Tibial nerve (tissue), 4 donors: ENCODE measurements at regions not wholly inside any gene's neighbourhood (a gene's known extent, or its start where the extent isn't known, plus 50 kb on each side); places are given as distances from the start of the nearest gene placed in this dataset.

Experiments used
- DNase-seq, 2 donors: peaks; one replicate each; pipeline ENCODE4 v3.0.0-alpha.2; 2019; ENCODE audit warnings: low spot score in 2 of 2
- H3K27ac ChIP-seq, 4 donors: fragments of 200-600 bp; sonication (generic) in 3 of 4; one replicate each; pipeline ENCODE4 v1.5.1; 2017 to 2019; ENCODE audit warnings: mild to moderate bottlenecking in 1 of 4
- H3K27me3 ChIP-seq, 2 donors: fragments of 200-600 bp; sonication (generic) in 1 of 2; one replicate each; pipeline versions ENCODE4 v1.5.1 to v1.6.0; 2017 to 2019
- H3K36me3 ChIP-seq, 3 donors: fragments of 200-600 bp; sonication (generic); one replicate each; pipeline ENCODE4 v1.5.1; 2018 to 2019
- H3K4me1 ChIP-seq, 4 donors: fragments of 200-600 bp; sonication (generic) in 3 of 4; one replicate each; pipeline ENCODE4 v1.5.1; 2017 to 2019
- H3K4me3 ChIP-seq, 4 donors: fragments of 200-600 bp; sonication (generic) in 3 of 4; one replicate each; pipeline ENCODE4 v1.5.1; 2017 to 2019; ENCODE audit warnings: mild to moderate bottlenecking in 1 of 4, moderate library complexity in 1 of 4
- H3K9me3 ChIP-seq, 4 donors: fragments of 200-600 bp; sonication (generic) in 3 of 4; one replicate each; pipeline ENCODE4 v1.5.1; 2017 to 2019
- EP300 ChIP-seq, 2 donors: sonication (generic); formaldehyde crosslinking; IDR thresholded peaks; one replicate each; pipeline ENCODE4 v1.6.1; 2017; ENCODE audit warnings: antibody characterized with exemption in 2 of 2, mild to moderate bottlenecking in 1 of 2
- POLR2A ChIP-seq, 2 donors: fragments of 450-650 bp; IDR thresholded peaks; one replicate each; pipeline ENCODE4 v1.6.1; 2017; ENCODE audit warnings: antibody characterized with exemption in 2 of 2, mild to moderate bottlenecking in 2 of 2, moderate library complexity in 2 of 2
- WGBS, 2 donors: methylation state at CpG; one replicate each; pipeline ENCODE4 v1.1.5; 2018; 5-methylcytosine and 5-hydroxymethylcytosine counted together
- TF ChIP-seq, protein P1 (sequence below), 5 experiments: fragments of 200-600 bp in 3 of 5; fragments of 450-650 bp in 2 of 5; sonication (generic) in 3 of 5; IDR thresholded peaks; one replicate each; pipeline ENCODE4 v1.5.1; 2016 to 2019; ENCODE audit warnings: antibody characterized with exemption in 5 of 5, mild to moderate bottlenecking in 3 of 5, moderate library complexity in 2 of 5

DNA sequence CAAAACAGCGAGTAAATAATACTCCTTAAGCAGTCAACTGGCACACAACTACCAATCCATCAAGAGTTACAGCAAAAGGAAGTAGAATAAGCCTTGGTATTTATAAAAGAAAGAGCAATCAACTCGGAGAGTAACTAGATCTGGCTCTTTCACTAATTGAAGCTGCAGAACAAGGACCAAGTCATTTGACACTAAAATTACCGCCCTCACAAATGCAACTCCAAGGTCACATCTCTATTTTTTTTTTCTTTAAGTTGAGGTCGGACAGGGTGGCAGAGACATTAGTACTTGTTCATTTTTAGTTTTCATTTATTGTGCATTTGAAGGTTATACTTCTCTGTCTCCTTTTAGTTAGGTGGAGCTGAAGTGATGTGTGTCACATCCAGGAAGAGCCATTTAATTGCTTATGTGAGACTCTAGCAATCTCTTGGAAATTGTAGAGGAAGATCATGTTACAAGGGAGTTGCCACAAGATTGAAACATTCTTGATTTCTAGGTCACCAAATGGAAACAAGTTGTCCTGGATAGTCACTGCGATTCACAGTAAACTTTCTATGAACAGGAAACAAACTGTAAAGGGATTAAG lies 138.1 kb upstream of the ADAMTS5 start:
- no peaks in the 10 kb centered on the region for H3K36me3 ChIP-seq
- H3K4me1 ChIP-seq, result peaks cover 0 to 4% (median 0%) of the 10 kb centered on the region in 4 donors
- H3K9me3 ChIP-seq, result peaks cover 0 to 4% (median 1%) of the 10 kb centered on the region in 4 donors
- no peak overlapping the region for H3K27ac ChIP-seq
- H3K4me3 ChIP-seq, result no peak overlapping the region
- peak in 1 of 2 donors; percentile 41 for TF ChIP-seq EP300 (IDR thresholded peaks at IDR 0.05)
- TF ChIP-seq POLR2A (IDR thresholded peaks at IDR 0.05), result no peak
- no peaks in the 10 kb centered on the region for H3K27me3 ChIP-seq
- DNase-seq, result no peak
- 34 to 47% methylated on average over 5 of the region's 5 CpGs for WGBS, 2 donors

DNA sequence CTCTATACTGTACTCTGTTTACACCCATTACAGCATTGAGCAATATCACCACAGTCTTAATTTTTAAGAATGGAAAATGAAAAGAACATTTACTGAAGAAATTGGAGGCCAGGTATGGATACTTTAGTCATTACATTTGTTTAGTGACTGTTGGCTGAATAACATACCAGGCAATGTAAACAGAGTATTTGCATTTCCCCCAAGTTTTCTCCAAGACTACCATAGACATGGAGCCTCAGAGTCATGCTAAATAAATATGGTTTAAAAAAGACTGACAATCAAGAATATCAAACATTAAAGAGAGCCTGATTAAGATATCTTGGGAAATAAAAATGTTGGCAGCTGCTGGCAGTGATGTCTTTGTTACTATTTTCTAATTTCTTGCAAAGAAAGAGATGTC lies 136.9 kb upstream of the ADAMTS5 start:
- no peak for DNase-seq
- no peak overlapping the region for H3K4me3 ChIP-seq
- H3K9me3 ChIP-seq, result peaks cover 0 to 10% (median 1%) of the 10 kb centered on the region in 4 donors
- TF ChIP-seq POLR2A (IDR thresholded peaks at IDR 0.05), result no peak
- TF ChIP-seq EP300 (IDR thresholded peaks at IDR 0.05), result no peak
- TF ChIP-seq, protein P1, sequence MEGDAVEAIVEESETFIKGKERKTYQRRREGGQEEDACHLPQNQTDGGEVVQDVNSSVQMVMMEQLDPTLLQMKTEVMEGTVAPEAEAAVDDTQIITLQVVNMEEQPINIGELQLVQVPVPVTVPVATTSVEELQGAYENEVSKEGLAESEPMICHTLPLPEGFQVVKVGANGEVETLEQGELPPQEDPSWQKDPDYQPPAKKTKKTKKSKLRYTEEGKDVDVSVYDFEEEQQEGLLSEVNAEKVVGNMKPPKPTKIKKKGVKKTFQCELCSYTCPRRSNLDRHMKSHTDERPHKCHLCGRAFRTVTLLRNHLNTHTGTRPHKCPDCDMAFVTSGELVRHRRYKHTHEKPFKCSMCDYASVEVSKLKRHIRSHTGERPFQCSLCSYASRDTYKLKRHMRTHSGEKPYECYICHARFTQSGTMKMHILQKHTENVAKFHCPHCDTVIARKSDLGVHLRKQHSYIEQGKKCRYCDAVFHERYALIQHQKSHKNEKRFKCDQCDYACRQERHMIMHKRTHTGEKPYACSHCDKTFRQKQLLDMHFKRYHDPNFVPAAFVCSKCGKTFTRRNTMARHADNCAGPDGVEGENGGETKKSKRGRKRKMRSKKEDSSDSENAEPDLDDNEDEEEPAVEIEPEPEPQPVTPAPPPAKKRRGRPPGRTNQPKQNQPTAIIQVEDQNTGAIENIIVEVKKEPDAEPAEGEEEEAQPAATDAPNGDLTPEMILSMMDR (IDR thresholded peaks at IDR 0.05), result no peak
- peaks cover 0 to 4% (median 0%) of the 10 kb centered on the region in 4 donors for H3K4me1 ChIP-seq
- no peak overlapping the region for H3K27ac ChIP-seq
- no peaks in the 10 kb centered on the region for H3K27me3 ChIP-seq
- H3K36me3 ChIP-seq, result no peaks in the 10 kb centered on the region

DNA sequence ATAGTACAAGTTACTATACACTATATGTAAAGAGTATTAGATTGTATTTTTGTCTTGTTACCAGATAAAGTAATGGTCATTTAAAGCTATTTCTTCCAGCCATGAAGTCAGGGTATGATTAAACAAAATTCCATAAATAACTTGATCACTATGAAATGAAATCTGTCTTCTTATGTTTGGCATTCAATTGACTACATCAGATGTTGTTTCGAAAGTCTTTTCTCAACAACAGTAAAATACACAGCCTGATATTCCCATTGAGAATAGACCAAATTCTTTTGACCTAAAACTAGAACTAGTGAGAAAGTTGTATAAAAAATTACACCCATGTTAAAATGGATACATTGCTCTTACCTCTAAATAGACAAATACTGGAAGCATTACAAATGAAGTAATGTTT lies 134.6 kb upstream of the ADAMTS5 start:
- TF ChIP-seq EP300 (IDR thresholded peaks at IDR 0.05), result no peak
- TF ChIP-seq POLR2A (IDR thresholded peaks at IDR 0.05), result no peak
- TF ChIP-seq, protein P1 (IDR thresholded peaks at IDR 0.05), result no peak
- peaks cover 0 to 4% (median 0%) of the 10 kb centered on the region in 4 donors for H3K4me1 ChIP-seq
- no peaks in the 10 kb centered on the region for H3K36me3 ChIP-seq
- peaks cover 0 to 10% (median under 1%) of the 10 kb centered on the region in 4 donors for H3K9me3 ChIP-seq
- H3K4me3 ChIP-seq, result no peak overlapping the region
- H3K27me3 ChIP-seq, result no peaks in the 10 kb centered on the region
- no peak for DNase-seq
- 52 to 57% methylated on average over 1 of the region's 1 CpG for WGBS, 2 donors
- H3K27ac ChIP-seq, result peak overlapping the region in 1 of 4 donors; percentile 20

DNA sequence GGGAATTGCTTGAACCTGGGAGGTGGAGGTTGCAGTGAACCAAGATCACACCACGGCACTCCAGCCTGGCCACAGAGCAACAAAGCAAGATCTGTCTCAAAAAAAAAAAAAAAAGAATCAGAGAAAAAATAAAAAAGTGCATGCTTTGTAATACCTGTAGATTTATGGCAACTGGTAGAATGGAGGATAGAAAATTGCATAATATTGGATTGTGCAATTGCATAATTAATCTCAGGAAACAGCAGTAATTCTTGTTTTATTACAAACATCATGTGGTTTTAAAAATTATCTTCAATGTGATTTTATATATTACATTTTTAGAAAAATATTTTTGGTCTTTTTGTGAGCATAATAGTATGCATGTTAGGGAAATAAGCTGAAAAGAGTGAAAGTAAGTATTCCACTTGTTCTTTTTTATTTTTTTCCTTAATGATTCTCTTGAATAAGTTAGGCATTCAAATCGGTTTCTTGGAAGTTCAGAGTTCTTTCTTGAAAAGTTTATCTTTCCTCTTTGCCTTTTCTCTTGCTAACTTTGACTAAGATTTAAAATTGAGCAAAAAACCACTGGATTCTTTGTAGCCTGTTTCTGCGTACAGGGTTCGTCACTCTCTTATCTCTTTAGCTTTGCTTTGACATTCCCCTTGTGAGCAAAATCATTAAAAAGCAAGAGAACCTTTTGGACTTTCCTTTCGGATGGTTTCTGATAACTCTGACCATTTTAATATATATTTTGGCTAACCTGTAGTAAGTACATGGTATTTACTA lies 127.5 kb upstream of the ADAMTS5 start:
- 80 to 85% methylated on average over 5 of the region's 5 CpGs for WGBS, 2 donors

DNA sequence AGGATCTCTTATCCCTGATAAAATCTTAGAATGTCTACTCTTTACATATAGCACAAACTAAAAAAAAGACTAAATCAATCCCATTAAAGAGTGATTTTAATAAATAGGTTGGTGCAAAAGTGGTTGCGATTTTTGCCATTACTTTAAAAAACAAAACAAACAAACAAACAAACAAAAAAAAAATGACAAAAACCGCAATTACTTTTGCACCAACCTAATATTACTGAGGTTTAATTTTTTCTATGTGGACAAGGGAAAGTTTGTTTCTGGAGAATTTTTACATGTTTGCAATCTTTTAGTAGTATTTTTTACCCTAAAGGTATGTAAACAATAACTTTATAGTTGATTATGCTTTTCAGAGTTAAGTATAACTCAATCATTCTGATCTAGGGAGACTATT lies 119.7 kb upstream of the ADAMTS5 start:
- Histone ChIP-seq H3K4me3 (no peak overlapping the region), H3K27me3 (no peaks in the 10 kb centered on the region), H3K4me1 (no peaks in the 10 kb centered on the region), H3K27ac (no peak overlapping the region), H3K9me3 (no peaks in the 10 kb centered on the region), H3K36me3 (no peaks in the 10 kb centered on the region)
- WGBS, 2 donors, result 96 to 99% methylated on average over 2 of the region's 2 CpGs
- DNase-seq, result no peak
- no peak for TF ChIP-seq EP300 (IDR thresholded peaks at IDR 0.05)

More for the DNA sequence above, 127.5 kb upstream of the ADAMTS5 start:
- TF ChIP-seq, protein P1 (IDR thresholded peaks at IDR 0.05), result no peak
- no peak for TF ChIP-seq POLR2A (IDR thresholded peaks at IDR 0.05)
- no peak for TF ChIP-seq EP300 (IDR thresholded peaks at IDR 0.05)
- H3K27ac ChIP-seq, result no peak overlapping the region
- H3K4me3 ChIP-seq, result no peak overlapping the region
- peaks cover 0 to 4% (median 0%) of the 10 kb centered on the region in 4 donors for H3K9me3 ChIP-seq
- H3K4me1 ChIP-seq, result no peaks in the 10 kb centered on the region
- no peak for DNase-seq
- H3K27me3 ChIP-seq, result no peaks in the 10 kb centered on the region
- no peaks in the 10 kb centered on the region for H3K36me3 ChIP-seq

DNA sequence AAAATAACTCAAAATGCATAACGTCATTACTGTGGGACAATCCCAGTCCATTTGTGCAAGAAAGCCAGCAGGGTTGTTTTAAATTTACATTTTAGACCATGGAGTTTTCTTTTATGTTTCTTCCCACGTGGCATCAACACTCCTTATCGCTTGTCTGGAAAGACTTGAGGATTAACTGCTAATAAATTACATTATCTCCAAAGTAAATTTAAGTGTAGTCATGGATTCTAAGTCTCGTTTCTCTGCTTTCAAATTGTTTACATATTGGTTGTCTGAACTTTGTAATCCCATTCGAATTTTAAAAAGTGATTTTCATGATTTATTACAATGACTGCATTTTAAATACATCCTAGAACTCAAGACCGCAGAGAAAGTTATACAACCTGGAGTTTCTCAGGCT lies 119.3 kb upstream of the ADAMTS5 start:
- Histone ChIP-seq H3K27ac (no peak overlapping the region), H3K9me3 (no peaks in the 10 kb centered on the region), H3K4me3 (no peak overlapping the region), H3K4me1 (no peaks in the 10 kb centered on the region), H3K27me3 (no peaks in the 10 kb centered on the region), H3K36me3 (no peaks in the 10 kb centered on the region)
- no peak for TF ChIP-seq EP300 (IDR thresholded peaks at IDR 0.05)
- TF ChIP-seq POLR2A (IDR thresholded peaks at IDR 0.05), result no peak
- TF ChIP-seq, protein P1 (IDR thresholded peaks at IDR 0.05), result no peak
- DNase-seq, result no peak
- WGBS, 2 donors, result 75 to 80% methylated on average over 6 of the region's 6 CpGs
